Activated CD8-positive, alpha-beta T cell treated with anti-CD3 and anti-CD28 coated beads for 36 hours (primary cell): ENCODE measurements at regions not wholly inside any gene's neighbourhood (a gene's known extent, or its start where the extent isn't known, plus 50 kb on each side); places are given as distances from the start of the nearest gene placed in this dataset.

Source experiments
- ATAC-seq: fragments of 200-7000 bp; cut with Tn5 transposase; one replicate; pipeline ENCODE4 v1.10.0; 2021; ENCODE audit warnings: mild to moderate bottlenecking, moderate library complexity
- CTCF ChIA-PET: fragments of 350-600 bp; sonication (Branson Sonifier 250); formaldehyde crosslinking; loops from one replicate; lab custom pipeline; 2021; ENCODE audit warnings: antibody characterized with exemption; lab: Charles Lee
- POLR2A ChIA-PET: fragments of 350-600 bp; sonication (Branson Sonifier 250); formaldehyde crosslinking; loops from one replicate; lab custom pipeline; 2021; ENCODE audit warnings: antibody characterized with exemption; lab: Charles Lee
- DNase-seq: peaks from one replicate; pipeline ENCODE4 v3.0.0-alpha.2; 2020
- H3K27ac Mint-ChIP-seq: one replicate; pipeline ENCODE4 v1.8.0; 2021; ENCODE audit warnings: mild to moderate bottlenecking, mixed read lengths
- H3K27me3 Mint-ChIP-seq: one replicate; pipeline ENCODE4 v1.8.0; 2021; ENCODE audit warnings: mixed read lengths
- H3K36me3 Mint-ChIP-seq: one replicate; pipeline ENCODE4 v1.8.0; 2021; ENCODE audit warnings: low read depth, mixed read lengths
- H3K4me1 Mint-ChIP-seq: one replicate; pipeline ENCODE4 v1.8.0; 2021; ENCODE audit warnings: low read depth, mixed read lengths
- H3K4me3 Mint-ChIP-seq: one replicate; pipeline ENCODE4 v1.8.0; 2021; ENCODE audit warnings: mild to moderate bottlenecking, moderate library complexity, mixed read lengths
- H3K9me3 Mint-ChIP-seq: one replicate; pipeline ENCODE4 v1.8.0; 2021; ENCODE audit warnings: mixed read lengths
- CTCF ChIP-seq: fragments of 200-600 bp; IDR thresholded peaks from one replicate; pipeline ENCODE4 v1.8.0; 2022; ENCODE audit warnings: antibody characterized with exemption, mild to moderate bottlenecking
- intact Hi-C: fragments of 100-400 bp; cut with micrococcal nuclease; formaldehyde crosslinking; loops from one replicate; pipeline ENCODE4 v1.10.0; 2022

- DNase-seq (no peak), ATAC-seq (no peak)
- Mint-ChIP-seq H3K27me3 (no peaks in the 10 kb centered on the region), H3K4me1 (peaks cover 2% of the 10 kb centered on the region), H3K4me3 (no peak overlapping the region), H3K9me3 (no peaks in the 10 kb centered on the region), H3K27ac (no peak overlapping the region), H3K36me3 (no peaks in the 10 kb centered on the region)
- TF ChIP-seq CTCF, result no peak
- CTCF ChIA-PET, result no interaction called here
- intact Hi-C loops, result no loop called here
- POLR2A ChIA-PET, result no interaction called here
Measured at GRCh38 chr14:71576472-71576871, 355.8 kb upstream of the RGS6 start.

- Mint-ChIP-seq H3K27ac (no peak overlapping the region), H3K27me3 (no peaks in the 10 kb centered on the region), H3K9me3 (no peaks in the 10 kb centered on the region), H3K4me3 (no peak overlapping the region), H3K4me1 (peaks cover 12% of the 10 kb centered on the region), H3K36me3 (peaks cover 5% of the 10 kb centered on the region)
- POLR2A ChIA-PET, result no interaction called here
- intact Hi-C loops, result no loop called here
- TF ChIP-seq CTCF, result no peak
- DNase-seq, result no peak
- CTCF ChIA-PET, result interaction anchor here (0.9 to 1.3 kb wide), 2 partner anchors 13 to 29 kb away, joined by 3 read pairs; no protein-coding TSS in a partner anchor
- no peak for ATAC-seq
Measured at GRCh38 chr14:71579331-71579730, 352.9 kb upstream of the RGS6 start.

- Mint-ChIP-seq H3K9me3 (no peaks in the 10 kb centered on the region), H3K27me3 (no peaks in the 10 kb centered on the region), H3K4me3 (no peak overlapping the region), H3K36me3 (peaks cover 6% of the 10 kb centered on the region), H3K27ac (no peak overlapping the region), H3K4me1 (peaks cover 22% of the 10 kb centered on the region)
- DNase-seq (no peak), ATAC-seq (no peak)
- no peak for TF ChIP-seq CTCF
- ChIA-PET POLR2A (interaction anchor here (1.2 kb wide), 1 partner anchor 13 kb away, joined by 4 read pairs; no protein-coding TSS in a partner anchor), CTCF (interaction anchor here (0.8 to 1.6 kb wide), 5 partner anchors 8 to 164 kb away, joined by 3 to 5 read pairs (median 3); no protein-coding TSS in a partner anchor)
- intact Hi-C loops, result no loop called here
Measured at GRCh38 chr14:71582705-71583104, 349.5 kb upstream of the RGS6 start.

- ATAC-seq (no peak), DNase-seq (no peak)
- POLR2A ChIA-PET, result no interaction called here
- peaks cover 11% of the 10 kb centered on the region for H3K36me3 Mint-ChIP-seq
- H3K4me1 Mint-ChIP-seq, result peaks cover 26% of the 10 kb centered on the region
- no peak for TF ChIP-seq CTCF
- H3K9me3 Mint-ChIP-seq, result no peaks in the 10 kb centered on the region
- H3K27me3 Mint-ChIP-seq, result no peaks in the 10 kb centered on the region
- no peak overlapping the region for H3K4me3 Mint-ChIP-seq
- CTCF ChIA-PET, result interaction anchor here (1.4 kb wide), 1 partner anchor 9 kb away, joined by 5 read pairs; no protein-coding TSS in a partner anchor
- no peak overlapping the region for H3K27ac Mint-ChIP-seq
- intact Hi-C loops, result no loop called here
Measured at GRCh38 chr14:71583194-71583593, 349.0 kb upstream of the RGS6 start.

- CTCF ChIA-PET, result interaction anchor here (1.4 kb wide), 1 partner anchor 9 kb away, joined by 5 read pairs; no protein-coding TSS in a partner anchor
- ATAC-seq (no peak), DNase-seq (no peak)
- H3K4me1 Mint-ChIP-seq, result peaks cover 26% of the 10 kb centered on the region
- TF ChIP-seq CTCF, result no peak
- H3K4me3 Mint-ChIP-seq, result no peak overlapping the region
- intact Hi-C loops, result no loop called here
- peaks cover 16% of the 10 kb centered on the region for H3K36me3 Mint-ChIP-seq
- no peak overlapping the region for H3K27ac Mint-ChIP-seq
- POLR2A ChIA-PET, result no interaction called here
- no peaks in the 10 kb centered on the region for H3K9me3 Mint-ChIP-seq
- H3K27me3 Mint-ChIP-seq, result no peaks in the 10 kb centered on the region
Measured at GRCh38 chr14:71583705-71584104, 348.5 kb upstream of the RGS6 start.
